Activated gamma-delta T cell treated with Interleukin-2 at 50 U/mL for 16 hours (primary cell): ENCODE measurements at regions not wholly inside any gene's neighbourhood (a gene's known extent, or its start where the extent isn't known, plus 50 kb on each side); places are given as distances from the start of the nearest gene placed in this dataset.
"Not testable (repeated sequence)": the region's sequence is repeated elsewhere in the genome, so short reads cannot be mapped to it uniquely, and the experiment has no call there.

ENCODE experiments used
- DNase-seq: peaks from one replicate; pipeline ENCODE4 v3.0.0-alpha.2; 2020

DNA sequence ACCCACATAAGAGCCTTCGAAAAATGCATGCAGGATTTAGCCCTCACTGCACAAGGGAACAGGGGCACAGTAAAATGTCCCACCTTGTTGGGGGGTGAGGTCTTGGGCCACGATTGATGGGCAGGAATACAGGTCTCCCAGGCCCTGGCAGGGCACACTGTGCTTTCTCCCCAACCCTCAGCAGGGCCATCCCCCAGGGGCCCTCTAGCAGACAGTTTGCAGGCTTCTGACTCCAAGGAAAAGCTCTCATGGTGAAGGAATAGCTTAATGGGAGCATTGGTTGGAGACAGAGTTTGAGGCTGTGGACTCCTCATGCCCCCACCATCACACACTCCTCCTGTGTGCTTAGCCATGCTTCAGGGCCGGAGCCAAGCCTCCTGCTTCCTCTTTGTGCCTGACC lies 484.6 kb downstream of the ZNF536 start:
- DNase-seq = no peak

DNA sequence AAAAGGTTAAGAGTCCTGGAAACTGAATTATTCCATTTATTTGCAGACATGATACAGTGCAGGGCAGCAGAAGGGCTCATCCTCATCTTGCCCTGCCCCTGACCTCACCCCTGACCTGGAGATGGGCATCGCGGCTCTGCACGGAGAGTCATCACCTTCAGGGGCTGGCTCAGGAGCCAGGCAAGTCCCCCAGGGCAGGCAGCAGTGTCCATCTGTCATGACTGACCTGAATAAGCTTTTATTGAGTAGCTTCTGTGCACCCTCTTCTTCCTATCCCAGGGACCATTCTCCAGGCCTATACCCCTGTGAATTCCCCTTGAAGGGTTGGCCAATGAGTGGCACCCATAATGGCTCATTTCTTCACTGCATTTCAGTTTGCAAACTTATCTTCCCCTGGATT lies 484.2 kb downstream of the ZNF536 start:
- DNase-seq = no peak

DNA sequence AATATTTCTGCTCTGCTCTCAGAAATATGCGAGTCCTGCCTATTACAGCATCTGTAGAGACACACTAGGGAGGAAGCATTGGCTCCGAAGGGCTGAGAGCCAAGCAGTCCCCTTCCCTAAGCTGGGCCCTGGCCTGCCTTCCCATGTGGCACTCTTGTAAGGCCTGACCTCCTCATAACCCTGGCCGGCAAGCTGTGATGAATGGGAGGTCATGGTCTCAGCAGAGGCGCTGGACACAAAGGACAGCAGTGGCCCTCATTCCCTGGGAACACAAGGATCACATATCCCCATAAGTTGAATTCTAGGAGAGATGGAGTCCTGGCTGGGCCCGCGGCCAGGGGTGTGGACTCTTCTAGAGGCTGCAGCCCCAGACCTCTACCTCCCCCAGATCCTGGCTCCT lies 483.3 kb downstream of the ZNF536 start:
- DNase-seq = no peak

DNA sequence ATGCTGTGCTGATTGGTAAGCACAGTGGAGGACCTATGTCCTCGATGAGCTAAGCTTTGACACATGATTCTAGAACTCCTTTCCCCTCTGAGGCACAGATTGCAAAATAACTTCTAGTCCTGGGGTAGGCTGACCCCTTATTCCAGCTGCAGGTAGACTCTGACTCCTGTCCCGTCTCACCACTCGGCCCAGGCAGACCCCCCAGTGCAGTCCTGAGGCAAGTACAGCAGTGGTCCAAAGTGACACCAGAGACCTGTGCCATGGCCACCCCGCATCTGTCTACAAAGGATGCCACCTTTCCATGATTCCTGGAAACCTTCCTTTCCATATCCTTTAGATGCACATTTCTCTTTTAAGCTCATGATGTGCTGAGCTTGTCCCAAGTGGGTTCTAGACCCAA lies 482.5 kb downstream of the ZNF536 start:
- no peak for DNase-seq

DNA sequence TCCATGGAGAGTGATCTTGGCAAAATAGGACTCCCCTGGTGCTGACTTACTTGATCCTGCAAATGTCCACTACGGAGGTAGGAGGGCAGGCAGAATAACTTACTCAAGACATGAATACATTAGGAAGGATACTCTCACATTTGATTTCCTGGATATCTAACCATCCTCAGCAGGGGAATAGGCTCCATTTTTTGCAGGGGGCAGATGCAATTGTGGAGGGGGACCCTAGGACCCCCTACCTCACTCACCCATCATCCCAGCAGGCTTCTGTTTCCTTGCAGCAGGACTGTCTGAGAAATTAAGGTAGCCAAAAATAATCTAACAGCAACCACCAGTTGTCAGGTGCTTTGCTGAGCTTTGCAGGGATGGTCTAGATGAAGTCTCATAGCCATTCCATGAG lies 482.0 kb downstream of the ZNF536 start:
- no peak for DNase-seq

DNA sequence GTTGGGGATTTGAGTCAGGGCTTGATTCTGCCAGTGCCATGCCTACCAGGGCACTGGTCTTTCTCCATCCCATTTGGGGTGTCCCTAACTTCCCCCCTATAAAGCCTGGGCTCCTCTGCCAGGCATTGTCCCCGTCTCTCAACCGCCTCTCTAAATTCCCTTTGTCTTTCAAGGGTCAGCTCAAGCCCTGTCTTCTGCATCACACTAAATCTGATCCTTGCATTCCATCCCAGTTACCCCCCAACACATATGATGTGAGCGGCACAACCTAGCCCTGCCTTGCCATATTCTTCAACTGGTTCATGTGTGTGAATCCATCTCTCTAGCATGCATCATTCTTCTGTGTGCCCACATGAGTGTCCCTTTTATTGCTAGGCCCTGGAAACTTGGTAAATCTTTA lies 480.9 kb downstream of the ZNF536 start:
- no peak for DNase-seq

DNA sequence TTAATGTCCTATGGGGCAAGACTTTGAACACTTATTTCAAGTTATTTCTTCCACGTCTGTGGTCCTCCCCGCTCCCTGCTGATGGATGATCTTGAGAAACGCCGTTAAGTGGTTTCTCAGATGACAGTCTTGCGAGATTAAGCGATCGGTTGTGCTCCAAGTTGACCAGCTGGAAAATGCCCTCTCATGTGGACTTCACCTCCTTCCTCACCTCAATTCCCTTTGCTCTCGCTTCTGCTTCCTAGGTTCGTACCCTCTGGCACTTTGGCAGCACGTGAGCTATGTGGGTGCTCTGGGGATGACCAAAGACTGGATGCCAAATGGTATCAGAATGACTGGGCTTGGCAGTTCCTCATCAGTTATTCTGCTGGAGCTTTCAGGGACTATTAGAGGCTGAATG lies 480.0 kb downstream of the ZNF536 start:
- no peak for DNase-seq

DNA sequence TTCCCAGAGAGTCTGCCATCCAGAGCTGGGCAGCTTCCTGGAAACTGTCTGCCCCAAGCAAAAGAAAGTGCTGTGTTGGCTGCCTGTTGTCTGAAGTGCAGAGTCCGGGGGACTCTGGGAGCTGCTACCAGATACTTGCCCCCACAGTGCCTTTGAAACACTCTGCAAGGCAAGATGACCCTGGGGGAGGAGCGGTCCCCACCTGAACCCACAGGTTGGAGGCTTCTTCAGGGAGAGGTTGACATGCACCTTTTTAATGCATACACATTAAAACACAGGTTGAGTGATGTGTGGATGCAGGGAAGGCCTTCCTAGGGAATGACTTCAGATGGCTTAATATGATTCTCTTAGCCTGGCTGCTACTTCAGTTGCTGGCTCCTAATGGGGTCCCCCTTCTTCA lies 479.5 kb downstream of the ZNF536 start:
- no peak for DNase-seq

DNA sequence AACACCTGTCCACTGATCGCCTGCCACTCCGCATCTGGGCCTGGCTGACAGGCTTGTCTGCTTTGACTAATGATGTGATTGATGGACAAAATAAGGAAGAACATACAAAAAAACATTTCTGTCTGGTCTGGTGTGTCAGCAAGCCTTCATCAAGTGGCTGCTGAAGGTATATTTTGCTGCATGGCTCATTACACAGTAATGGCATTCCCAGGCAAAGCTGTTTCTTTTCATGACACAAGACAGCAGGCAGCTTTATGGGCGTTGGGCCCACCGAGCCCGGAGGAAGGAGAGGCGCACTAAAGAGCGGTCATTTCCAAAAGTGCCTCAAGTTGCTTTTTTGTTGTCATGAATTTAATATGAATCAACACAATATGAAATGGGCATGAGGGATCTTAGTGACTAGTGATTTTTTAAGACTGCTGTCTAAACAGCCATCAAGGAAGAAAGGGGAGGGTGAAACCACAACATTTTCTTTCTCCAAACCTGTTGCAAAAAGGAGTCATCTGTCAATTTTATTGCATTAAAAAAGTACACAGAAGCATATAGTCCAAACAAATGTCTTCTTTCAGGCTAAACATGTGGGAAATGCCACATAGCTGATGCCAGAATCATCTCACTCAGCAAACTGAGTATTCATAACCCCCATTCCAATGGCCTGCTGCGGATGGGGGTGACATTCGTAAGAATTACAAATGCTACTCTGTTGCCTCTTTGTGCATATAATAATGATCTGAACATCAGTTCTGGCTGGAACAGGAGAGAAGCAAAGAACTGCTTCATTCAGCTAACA lies 476.6 kb downstream of the ZNF536 start:
- no peak for DNase-seq

DNA sequence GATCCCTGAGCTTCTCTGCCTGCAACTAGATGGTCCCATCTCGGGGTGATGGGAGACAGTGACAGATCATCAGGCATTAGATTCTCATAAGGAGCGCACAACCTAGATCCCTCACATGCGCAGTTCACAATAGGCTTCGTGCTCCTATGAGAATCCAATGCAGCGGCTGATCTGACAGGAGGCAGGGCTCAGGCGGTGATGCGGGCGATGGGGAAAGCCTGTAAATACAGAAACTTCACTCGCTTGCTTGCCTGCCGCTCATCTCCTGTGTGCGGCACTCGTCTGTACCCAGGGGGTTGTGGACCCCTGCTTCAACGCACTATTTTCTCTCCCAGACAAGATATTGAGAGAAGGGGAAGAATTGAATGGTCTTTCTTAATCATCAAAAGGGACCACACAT lies 473.9 kb downstream of the ZNF536 start:
- DNase-seq = no peak

DNA sequence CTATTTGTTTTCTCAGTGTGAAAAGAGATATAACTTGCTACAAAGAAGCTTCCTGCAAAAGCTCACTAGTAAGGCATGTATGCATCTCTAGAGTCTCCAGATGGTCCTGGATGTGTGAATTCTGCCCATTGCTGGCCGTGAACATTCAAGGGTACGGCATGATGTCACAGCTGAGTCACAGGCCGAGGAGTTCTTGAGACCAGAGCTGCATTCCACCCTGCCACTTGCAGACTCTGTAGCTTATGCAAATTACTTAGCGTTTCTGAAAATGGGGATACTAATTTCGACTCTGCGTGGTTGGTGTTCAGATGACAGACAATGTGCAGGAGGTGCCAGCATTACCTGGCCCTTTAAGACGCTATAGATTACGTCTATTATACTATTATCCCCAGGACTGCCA lies 470.7 kb downstream of the ZNF536 start:
- DNase-seq = no peak

DNA sequence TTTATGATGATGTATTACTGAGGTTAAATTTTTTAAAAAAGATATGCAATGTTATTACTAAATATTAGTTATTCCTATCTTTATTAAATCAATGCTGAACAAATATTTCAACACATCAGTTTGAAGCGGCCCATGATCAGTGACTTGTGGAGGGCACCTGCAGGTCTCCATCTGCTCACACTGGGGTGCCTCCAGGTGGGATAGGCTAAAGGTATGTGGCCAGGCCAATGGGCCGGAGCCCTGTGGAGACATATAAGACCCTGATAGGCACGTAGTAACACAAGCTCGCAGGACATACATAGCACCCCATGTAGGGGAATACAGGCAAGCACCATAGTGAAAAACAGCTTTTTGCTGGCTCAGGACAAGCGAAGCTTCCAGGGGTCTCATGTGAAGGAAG lies 469.8 kb downstream of the ZNF536 start:
- DNase-seq = no peak

DNA sequence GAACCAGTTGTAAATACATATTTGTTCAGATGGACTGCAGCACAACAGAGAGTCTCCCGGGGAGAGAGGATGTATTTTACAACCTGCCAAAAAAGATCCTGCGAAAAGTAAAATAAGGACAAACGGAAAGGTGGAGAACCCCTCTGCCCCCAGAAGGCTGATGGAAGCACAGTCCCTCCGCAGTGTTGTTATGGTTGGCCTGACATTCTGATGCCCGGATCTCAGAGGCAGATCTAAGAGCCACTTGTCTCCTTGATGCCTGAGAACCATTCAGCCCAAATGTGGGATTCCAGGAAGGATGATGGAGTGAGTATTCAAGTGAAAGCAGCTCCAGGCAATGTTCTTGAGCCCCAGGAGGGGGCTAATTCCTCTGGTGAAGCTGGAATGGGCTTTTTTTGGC lies 458.7 kb downstream of the ZNF536 start:
- DNase-seq = no peak

DNA sequence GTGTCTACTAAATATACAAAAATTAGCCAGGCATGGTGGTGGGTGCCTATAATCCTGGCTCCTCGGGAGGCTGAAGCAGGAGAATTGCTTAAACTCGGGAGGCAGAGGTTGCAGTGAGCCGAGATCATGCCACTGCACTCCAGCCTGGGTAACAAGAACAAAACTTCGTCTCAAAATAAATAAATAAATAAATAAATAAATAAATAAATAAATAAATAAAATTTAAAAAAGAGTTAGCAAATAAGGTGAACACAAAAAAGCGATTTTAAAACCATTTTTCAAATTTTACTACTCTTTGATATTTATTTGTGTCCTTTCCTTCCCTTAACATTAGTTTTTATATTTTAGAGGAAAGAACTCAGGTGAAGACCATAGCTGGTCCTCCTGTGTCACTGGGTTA lies 453.3 kb downstream of the ZNF536 start:
- not testable (repeated sequence) for DNase-seq

DNA sequence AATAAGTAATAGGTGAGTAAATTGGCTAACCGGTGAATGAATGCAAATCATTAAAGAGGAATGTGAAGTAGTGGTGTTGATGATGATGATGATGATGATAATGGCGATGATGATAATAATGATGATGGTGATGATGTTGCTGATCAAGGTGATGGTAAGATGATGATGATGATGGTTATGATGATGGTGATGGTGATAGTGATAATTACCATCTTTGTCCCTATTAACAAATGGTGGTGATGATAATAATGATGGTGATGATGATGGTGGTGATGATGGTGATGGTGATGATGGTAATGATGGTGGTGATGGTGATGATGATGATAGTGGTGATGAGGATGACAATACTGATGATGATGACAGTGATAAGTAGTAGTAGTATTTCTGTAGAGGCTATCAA lies 452.6 kb downstream of the ZNF536 start:
- DNase-seq = no peak

DNA sequence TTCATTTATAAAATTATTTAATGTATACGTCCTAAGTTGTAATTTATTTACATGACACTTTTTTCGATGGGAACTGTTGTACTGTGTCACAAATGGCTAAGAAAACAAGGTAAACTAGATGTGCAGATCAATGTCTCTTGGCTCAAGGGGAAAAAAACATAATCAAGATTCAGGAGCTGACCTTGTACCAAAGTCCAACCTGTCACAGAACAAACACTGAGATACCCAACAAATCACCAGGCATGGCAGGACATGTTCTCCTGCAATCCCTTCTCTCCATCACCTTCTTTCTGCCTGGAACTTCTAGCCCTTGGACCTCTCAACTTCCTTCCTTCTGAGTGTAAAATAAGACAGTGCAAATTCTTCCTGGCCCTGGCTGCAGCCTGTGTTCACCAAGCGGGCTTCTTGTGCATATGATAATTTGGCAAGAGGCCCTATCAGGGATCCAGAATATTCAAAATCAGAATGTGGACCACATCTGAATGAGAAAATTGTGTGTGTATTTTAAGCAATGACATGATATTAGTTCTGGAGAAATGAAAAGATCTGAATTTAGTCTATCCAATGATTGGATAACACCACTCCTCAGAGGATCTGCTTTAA lies 445.9 kb downstream of the ZNF536 start:
- no peak for DNase-seq

DNA sequence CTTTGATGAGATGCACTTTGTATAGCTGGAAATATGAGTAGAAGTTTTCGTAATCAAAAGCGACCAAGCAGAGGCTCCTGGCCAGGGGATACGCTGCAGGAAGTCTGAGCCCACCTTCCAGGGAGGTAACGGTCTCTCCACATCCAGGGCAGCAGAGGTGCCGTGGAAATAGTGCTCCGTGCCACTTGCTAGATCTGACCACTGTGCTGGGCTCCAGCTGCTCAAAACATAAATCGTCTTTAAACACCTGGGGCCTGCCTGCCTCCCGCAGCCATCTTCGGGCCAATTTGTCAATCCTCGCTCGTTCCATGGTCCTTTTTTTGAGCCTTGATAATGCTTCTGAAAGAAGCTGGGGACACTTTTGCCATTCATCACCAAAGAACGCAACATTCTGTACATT lies 445.0 kb downstream of the ZNF536 start:
- no peak for DNase-seq

DNA sequence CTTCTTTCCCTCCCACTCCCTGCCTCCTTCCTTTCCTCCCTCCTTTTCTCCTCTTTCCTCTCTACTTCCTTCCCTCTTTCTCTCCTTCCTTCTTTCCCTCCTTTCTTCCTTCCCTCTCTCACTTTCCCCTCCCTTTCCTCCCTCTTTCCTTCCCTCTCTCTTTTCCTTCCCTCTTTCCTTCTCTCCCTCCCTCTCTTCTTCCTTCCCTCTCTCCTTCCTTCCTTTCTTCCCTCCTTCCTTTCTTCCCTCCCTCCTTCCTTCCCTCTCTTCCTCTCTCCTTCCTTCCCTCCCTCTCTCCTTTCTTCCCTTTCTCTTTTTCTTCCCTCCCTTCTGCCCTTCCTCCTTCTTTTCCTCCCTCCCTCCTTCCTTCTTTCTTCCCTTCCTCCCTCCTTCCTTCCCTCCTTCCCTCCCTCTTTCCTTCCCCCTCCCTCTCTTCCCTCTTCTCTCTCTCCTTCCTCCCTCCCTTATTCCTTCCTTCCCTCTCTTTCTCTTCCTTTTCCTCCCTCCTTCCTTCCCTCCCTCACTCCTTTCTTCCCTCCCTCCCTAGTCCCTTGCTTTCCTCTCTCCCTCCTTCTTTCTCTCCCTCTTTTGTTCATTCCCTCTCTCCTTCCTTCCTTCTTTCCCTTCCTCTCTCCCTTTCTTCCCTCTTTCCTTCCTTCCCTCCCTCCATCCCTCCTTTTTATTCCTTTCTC lies 443.9 kb downstream of the ZNF536 start:
- DNase-seq = no peak

DNA sequence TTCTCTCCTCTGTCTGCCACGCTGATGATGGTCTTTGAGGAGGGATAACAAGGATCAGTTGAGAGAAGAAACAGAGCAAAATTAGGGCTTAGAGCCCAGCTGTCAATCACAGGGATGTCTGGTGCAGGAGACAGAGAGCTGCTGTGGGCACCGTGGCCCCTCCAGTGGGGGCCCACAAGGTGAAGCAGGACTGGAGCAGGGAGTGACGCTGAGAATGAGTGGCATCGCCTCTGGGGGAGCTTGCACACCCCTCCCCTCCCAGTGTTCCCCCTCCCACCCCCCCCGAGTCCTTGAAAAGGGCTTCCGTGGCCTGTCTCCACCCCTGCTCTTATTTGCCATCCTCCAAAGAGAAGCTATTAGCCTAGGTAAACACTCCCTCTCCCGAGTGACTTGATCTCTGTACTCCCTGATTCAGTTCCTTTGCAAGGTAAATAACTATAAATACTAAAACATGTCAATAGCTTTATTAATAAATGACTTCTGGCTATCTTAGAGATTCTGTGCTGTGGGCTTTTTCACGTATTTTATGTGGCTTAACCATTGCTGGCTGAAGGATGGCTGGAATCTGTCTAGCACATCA lies 440.0 kb downstream of the ZNF536 start:
- DNase-seq = no peak

DNA sequence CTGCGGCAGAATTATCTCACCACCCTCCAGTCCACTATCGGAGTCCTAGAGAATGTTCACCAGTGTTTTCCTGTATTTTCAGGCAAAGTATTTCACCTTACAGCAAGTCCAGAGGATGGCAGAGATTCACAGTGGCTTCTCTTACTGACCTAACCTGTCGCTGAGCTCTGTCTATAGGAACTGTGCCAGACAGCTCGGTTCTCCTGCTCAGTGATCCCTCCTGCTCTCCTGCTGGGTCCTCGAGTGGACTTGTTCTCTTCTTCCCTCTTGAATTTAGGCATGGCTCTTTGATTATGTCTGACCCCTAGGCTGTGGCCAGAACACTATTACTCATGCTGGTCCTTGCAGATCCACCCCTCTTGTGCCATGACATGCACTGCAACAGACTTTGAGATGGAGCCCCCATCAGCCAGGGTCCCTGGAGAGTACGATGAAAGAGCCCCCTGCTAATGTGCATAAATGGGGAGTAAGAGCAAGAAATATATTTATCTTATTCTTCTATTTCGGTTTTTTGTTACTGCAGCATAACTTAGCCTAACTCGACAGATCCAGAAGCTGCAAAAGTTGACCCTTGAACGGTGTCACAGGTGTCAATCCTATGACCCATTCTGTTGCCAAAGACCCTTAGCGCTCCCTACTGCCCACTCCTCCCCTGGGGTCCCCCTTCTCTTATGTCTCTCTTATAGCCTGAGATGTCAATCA lies 439.4 kb downstream of the ZNF536 start:
- DNase-seq = no peak

DNA sequence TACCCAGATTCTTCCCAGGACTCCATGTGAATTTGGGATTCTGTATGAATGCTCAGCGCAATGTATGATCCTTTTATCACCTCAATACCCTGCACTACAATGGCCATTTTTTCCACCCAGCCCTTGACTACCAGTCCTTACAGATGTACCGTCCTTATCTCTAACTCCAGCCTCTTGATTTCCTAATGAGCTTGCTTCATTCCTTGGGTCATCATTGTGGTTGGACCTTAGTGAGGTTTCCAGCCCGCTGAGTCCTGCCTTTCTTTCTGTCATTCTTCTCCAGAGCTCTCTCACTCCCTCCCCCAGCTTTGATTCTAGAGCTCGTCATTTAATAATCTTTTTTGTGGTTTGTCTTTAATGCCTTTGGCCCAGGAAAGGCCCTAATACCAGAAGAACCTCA lies 438.5 kb downstream of the ZNF536 start:
- DNase-seq = no peak

DNA sequence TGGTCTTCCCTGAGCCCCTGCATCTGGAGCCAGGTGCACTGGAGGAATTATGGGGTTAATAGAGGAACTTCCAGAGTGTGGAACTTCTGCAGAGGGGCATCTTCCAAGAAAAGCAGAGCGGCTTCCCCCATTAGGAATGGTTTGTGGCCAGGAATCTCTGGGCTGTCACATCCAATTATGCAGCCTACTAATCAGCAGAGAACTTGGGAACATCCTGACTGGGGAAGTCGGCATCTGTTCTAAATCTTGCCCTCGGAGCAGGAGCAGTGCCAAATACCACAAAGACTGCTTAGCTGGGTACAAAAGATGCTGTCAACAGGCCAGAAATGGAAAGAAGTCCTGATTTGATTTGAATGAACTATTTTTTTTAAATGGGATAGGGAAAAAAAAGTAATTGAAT lies 435.1 kb downstream of the ZNF536 start:
- no peak for DNase-seq

DNA sequence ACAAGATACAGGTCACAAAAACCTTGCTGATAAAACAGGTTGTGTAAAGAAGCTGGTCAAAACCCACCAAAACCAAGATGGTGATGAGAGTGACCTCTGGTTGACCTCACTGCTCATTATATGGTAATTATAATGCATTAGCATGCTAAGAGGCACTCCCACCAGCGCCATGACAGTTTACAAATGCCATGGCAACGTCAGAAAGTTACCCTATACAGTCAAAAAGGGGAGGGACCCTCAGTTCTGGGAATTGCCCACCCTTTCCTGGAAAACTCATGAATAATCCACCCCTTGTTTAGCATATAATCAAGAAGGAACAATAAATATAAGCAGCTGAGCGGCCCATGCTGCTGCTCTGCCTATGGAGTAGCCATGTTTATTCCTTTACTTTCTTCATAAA lies 434.1 kb downstream of the ZNF536 start:
- DNase-seq = no peak
